Keratinocyte (primary cell): ENCODE measurements at regions not wholly inside any gene's neighbourhood (a gene's known extent, or its start where the extent isn't known, plus 50 kb on each side); places are given as distances from the start of the nearest gene placed in this dataset.

Experiments used
- DNase-seq: peaks from one replicate; pipeline ENCODE4 v3.0.0-alpha.2; 2011; ENCODE audit warnings: low read depth, missing footprints, low spot score
- FAIRE-seq: peaks from 2 replicates; lab custom pipeline; 2011; peaks lifted over from hg19 to GRCh38; lab: Jason Lieb, UNC
- H2AFZ ChIP-seq: 2 replicates; pipeline ENCODE4 v1.6.0; 2012; ENCODE audit warnings: low read length, control low read depth, inconsistent platforms; ENCODE audit not compliant: control insufficient read depth
- H3K27ac ChIP-seq: 2 replicates; pipeline ENCODE4 v1.5.1; 2011; ENCODE audit warnings: low read length; ENCODE audit not compliant: control insufficient read depth, insufficient read depth
- H3K27me3 ChIP-seq: 3 replicates; pipeline ENCODE4 v1.6.0; 2011; ENCODE audit warnings: low read length; ENCODE audit not compliant: control insufficient read depth, insufficient read depth; ENCODE audit errors: extremely low read depth
- H3K36me3 ChIP-seq, 2 experiments: 2 replicates in 1 of 2; 3 replicates in 1 of 2; pipeline ENCODE4 v1.5.1; 2011; ENCODE audit warnings: low read length in 2 of 2, mild to moderate bottlenecking in 1 of 2; ENCODE audit not compliant: control insufficient read depth in 2 of 2, insufficient read depth in 2 of 2; ENCODE audit errors: extremely low read depth in 1 of 2
- H3K4me1 ChIP-seq: 3 replicates; pipeline ENCODE4 v1.5.1; 2011; ENCODE audit warnings: low read length; ENCODE audit not compliant: control insufficient read depth, insufficient read depth; ENCODE audit errors: extremely low read depth
- H3K4me2 ChIP-seq: 3 replicates; pipeline ENCODE4 v1.6.0; 2011; ENCODE audit warnings: low read depth, low read length; ENCODE audit not compliant: control insufficient read depth, insufficient read depth; ENCODE audit errors: extremely low read depth
- H3K4me3 ChIP-seq, 3 experiments: fragments of 200-600 bp in 1 of 3; sonication (generic) in 1 of 3; 2 replicates in 2 of 3; 3 replicates in 1 of 3; pipeline ENCODE4 v1.5.1; 2011 to 2016; ENCODE audit warnings: low read length in 3 of 3, mild to moderate bottlenecking in 3 of 3, control low read depth in 2 of 3, inconsistent platforms in 1 of 3, low read depth in 1 of 3, mixed read lengths in 1 of 3, mixed run types in 1 of 3, moderate library complexity in 1 of 3; ENCODE audit not compliant: control insufficient read depth in 2 of 3, insufficient read depth in 2 of 3; ENCODE audit errors: extremely low read depth in 1 of 3
- H3K79me2 ChIP-seq: 2 replicates; pipeline ENCODE4 v1.6.0; 2012; ENCODE audit warnings: low read length; ENCODE audit not compliant: control insufficient read depth, insufficient read depth
- H3K9ac ChIP-seq: 3 replicates; pipeline ENCODE4 v1.6.0; 2011; ENCODE audit warnings: low read length; ENCODE audit not compliant: control insufficient read depth, insufficient read depth; ENCODE audit errors: extremely low read depth
- H3K9me1 ChIP-seq: 3 replicates; pipeline ENCODE4 v1.6.0; 2011; ENCODE audit warnings: low read length; ENCODE audit not compliant: control insufficient read depth, insufficient read depth; ENCODE audit errors: extremely low read depth
- H3K9me3 ChIP-seq: 2 replicates; pipeline ENCODE4 v1.5.1; 2012; ENCODE audit warnings: low read depth, low read length; ENCODE audit not compliant: control insufficient read depth
- H4K20me1 ChIP-seq: 3 replicates; pipeline ENCODE4 v1.6.0; 2011; ENCODE audit warnings: low read length; ENCODE audit not compliant: control insufficient read depth, insufficient read depth; ENCODE audit errors: extremely low read depth
- CTCF ChIP-seq, 3 experiments: IDR thresholded peaks in 1 of 3; conservative IDR thresholded peaks in 1 of 3; optimal IDR thresholded peaks in 1 of 3; 2 replicates in 2 of 3; 3 replicates in 1 of 3; pipeline versions ENCODE3 to v1.5.1; 2011; ENCODE audit warnings: low read length in 3 of 3, mild to moderate bottlenecking in 3 of 3, moderate library complexity in 2 of 3, control low read depth in 1 of 3, inconsistent platforms in 1 of 3; ENCODE audit not compliant: insufficient read depth in 2 of 3; ENCODE audit errors: extremely low read depth in 1 of 3
- EZH2 ChIP-seq: IDR thresholded peaks from one replicate; pipeline ENCODE4 v1.6.1; 2012; ENCODE audit warnings: inconsistent platforms, mild to moderate bottlenecking, low read length, moderate library complexity
- dilution Hi-C: fragments of 300-500 bp; cut with MboI; formaldehyde crosslinking; loops from one replicate; pipeline ENCODE4 v1.7.0; 2020; ENCODE audit warnings: low sequenced_read_pairs; ENCODE audit not compliant: extremely low pct_ligation_motif_present

GRCh38 chr3:192005989-192006388 lies 545.0 kb downstream of the PYDC2 start:
- Histone ChIP-seq H3K27ac (no peak overlapping the region), H3K79me2 (no peaks in the 10 kb centered on the region), H3K9me3 (no peaks in the 10 kb centered on the region), H3K4me1 (no peaks in the 10 kb centered on the region), H4K20me1 (no peaks in the 10 kb centered on the region), H3K4me2 (no peak overlapping the region), H3K9me1 (no peaks in the 10 kb centered on the region), H3K9ac (no peak overlapping the region), H2AFZ (no peak overlapping the region), H3K4me3 (no peak overlapping the region), H3K36me3 (no peaks in the 10 kb centered on the region), H3K27me3 (no peaks in the 10 kb centered on the region)
- FAIRE-seq = no peak
- no peak for TF ChIP-seq EZH2
- TF ChIP-seq CTCF (optimal IDR thresholded peaks at IDR 0.05 in 1 of 3, IDR thresholded peaks at IDR 0.05 in 1 of 3, conservative IDR thresholded peaks at IDR 0.05 in 1 of 3; ENCODE audit: extremely low read depth in 1 of 3, insufficient read depth in 2 of 3, low read length in 3 of 3) = no peak
- dilution Hi-C loops = no loop called here
- DNase-seq = no peak

- Histone ChIP-seq H3K4me1 (no peaks in the 10 kb centered on the region), H3K79me2 (no peaks in the 10 kb centered on the region), H3K27ac (no peak overlapping the region), H4K20me1 (no peaks in the 10 kb centered on the region), H3K27me3 (no peaks in the 10 kb centered on the region), H3K9me1 (no peaks in the 10 kb centered on the region), H2AFZ (no peak overlapping the region), H3K36me3 (no peaks in the 10 kb centered on the region), H3K9ac (no peak overlapping the region), H3K9me3 (no peaks in the 10 kb centered on the region), H3K4me2 (no peak overlapping the region), H3K4me3 (no peak overlapping the region)
- dilution Hi-C loops = no loop called here
- DNase-seq = no peak
- FAIRE-seq = no peak
- TF ChIP-seq EZH2 (no peak), CTCF (optimal IDR thresholded peaks at IDR 0.05 in 1 of 3, IDR thresholded peaks at IDR 0.05 in 1 of 3, conservative IDR thresholded peaks at IDR 0.05 in 1 of 3; ENCODE audit: extremely low read depth in 1 of 3, insufficient read depth in 2 of 3, low read length in 3 of 3) (no peak)
Measured at GRCh38 chr3:192009903-192010302, 548.9 kb downstream of the PYDC2 start.
